Caco-2 (cell line): ENCODE measurements at regions not wholly inside any gene's neighbourhood (a gene's known extent, or its start where the extent isn't known, plus 50 kb on each side); places are given as distances from the start of the nearest gene placed in this dataset.

Experiments
- BruUV-seq: library from RNA; stranded (reverse); fragments of 400-500 nt; replicated peaks from 2 replicates; lab custom pipeline; 2021; lab: Mats Ljungman, UMichigan
- CTCF ChIA-PET: fragments of 300-600 bp; sonication (Branson Sonifier 250); formaldehyde crosslinking; loops from one replicate; lab custom pipeline; 2022; ENCODE audit warnings: antibody characterized with exemption; lab: Charles Lee
- POLR2A ChIA-PET: fragments of 300-600 bp; sonication (Branson Sonifier 250); formaldehyde crosslinking; loops from one replicate; lab custom pipeline; 2022; ENCODE audit warnings: antibody characterized with exemption; lab: Charles Lee
- DNase-seq, 2 experiments: peaks; one replicate each; pipeline versions ENCODE4 v3.0.0 to v3.0.0-alpha.2; 2020 to 2022
- H3K27me3 ChIP-seq: replicated peaks from 2 replicates; pipeline ENCODE4 v1.6.0; 2011; ENCODE audit warnings: low read length; ENCODE audit not compliant: control insufficient read depth, insufficient read depth
- H3K36me3 ChIP-seq: 2 replicates; pipeline ENCODE4 v1.5.1; 2011; ENCODE audit warnings: low read length; ENCODE audit not compliant: control insufficient read depth, insufficient read depth
- H3K4me1 ChIP-seq: fragments of 250-450 bp; sonication (Bioruptor Pico); 2 replicates; pipeline ENCODE4 v1.5.1; 2020; ENCODE audit warnings: mild to moderate bottlenecking
- H3K4me3 ChIP-seq: 2 replicates; pipeline ENCODE4 v1.5.1; 2011; ENCODE audit warnings: low read depth, mild to moderate bottlenecking, control low read depth, low read length
- H3K9me3 ChIP-seq: fragments of 250-450 bp; sonication (Bioruptor Pico); 2 replicates; pipeline ENCODE4 v1.5.1; 2020; ENCODE audit warnings: mild to moderate bottlenecking, moderate library complexity
- H3K27ac Mint-ChIP-seq: one replicate; pipeline ENCODE4 v1.8.0; 2022; ENCODE audit warnings: mixed read lengths; ENCODE audit not compliant: unreplicated experiment
- H3K27me3 Mint-ChIP-seq: one replicate; pipeline ENCODE4 v1.8.0; 2022; ENCODE audit warnings: mixed read lengths; ENCODE audit not compliant: insufficient read depth, unreplicated experiment
- H3K36me3 Mint-ChIP-seq: one replicate; pipeline ENCODE4 v1.8.0; 2022; ENCODE audit warnings: mild to moderate bottlenecking, mixed read lengths; ENCODE audit not compliant: insufficient read depth, unreplicated experiment
- H3K4me1 Mint-ChIP-seq: one replicate; pipeline ENCODE4 v1.8.0; 2022; ENCODE audit warnings: low read depth, mixed read lengths; ENCODE audit not compliant: unreplicated experiment
- H3K4me3 Mint-ChIP-seq: one replicate; pipeline ENCODE4 v1.8.0; 2022; ENCODE audit warnings: mild to moderate bottlenecking, moderate library complexity, mixed read lengths; ENCODE audit not compliant: unreplicated experiment
- H3K9me3 Mint-ChIP-seq: one replicate; pipeline ENCODE4 v1.8.0; 2022; ENCODE audit warnings: mixed read lengths; ENCODE audit not compliant: unreplicated experiment
- intact Hi-C: fragments of 100-400 bp; cut with micrococcal nuclease; formaldehyde crosslinking; loops from one replicate; pipeline ENCODE4 v1.10.0; 2022; ENCODE audit not compliant: unreplicated experiment
- TF ChIP-seq, protein P1 (sequence below), 2 experiments: fragments of 200-600 bp in 1 of 2; IDR thresholded peaks; 1 replicate in 1 of 2; 2 replicates in 1 of 2; pipeline versions ENCODE4 v1.5.1 to v1.8.0; 2011 to 2022; ENCODE audit warnings: antibody characterized with exemption in 1 of 2, control low read depth in 1 of 2, inconsistent platforms in 1 of 2, low read depth in 1 of 2, low read length in 1 of 2, mild to moderate bottlenecking in 1 of 2, moderate library complexity in 1 of 2; ENCODE audit not compliant: insufficient read depth in 1 of 2, severe bottlenecking in 1 of 2, unreplicated experiment in 1 of 2

DNA sequence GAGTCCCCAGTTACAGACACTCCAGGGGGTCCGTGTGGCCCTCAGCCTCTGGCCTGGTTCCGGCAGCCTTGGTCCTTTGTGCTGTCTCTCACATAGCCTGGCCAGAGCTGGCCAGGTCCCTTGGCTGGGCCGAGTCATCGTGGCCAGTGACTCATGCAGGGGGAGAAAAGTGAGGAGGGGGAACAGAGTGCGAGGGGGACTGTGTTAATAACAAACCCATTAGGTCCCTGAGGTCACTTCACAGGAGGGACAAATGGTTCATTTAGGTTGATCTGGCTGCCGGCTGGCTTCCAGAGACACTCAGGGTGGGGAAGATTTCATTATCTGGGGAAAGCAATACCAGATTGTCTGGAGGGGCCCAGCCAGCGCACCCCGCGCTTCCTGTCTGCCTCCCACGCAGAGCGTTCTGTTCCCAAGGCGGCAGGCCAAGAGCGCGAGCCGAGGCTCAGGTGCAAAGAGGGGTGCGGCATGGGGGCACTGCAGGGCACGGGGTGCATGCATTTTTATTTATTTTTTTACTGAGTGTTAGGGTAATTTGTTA is 223.1 kb downstream of the SEC14L1 start:
- H3K4me1 ChIP-seq, result 0 out of 2 replicates have a peak, but pooled peaks cover 5% of the 10 kb centered on the region
- ChIA-PET POLR2A (no interaction called here), CTCF (no interaction called here)
- Mint-ChIP-seq H3K27ac (peak overlapping the region; percentile 45), H3K4me1 (peaks cover 32% of the 10 kb centered on the region), H3K9me3 (no peaks in the 10 kb centered on the region), H3K27me3 (no peaks in the 10 kb centered on the region), H3K4me3 (no peak overlapping the region), H3K36me3 (peaks cover 50% of the 10 kb centered on the region)
- no TSS peak for BruUV-seq
- intact Hi-C loops, result no loop called here
- TF ChIP-seq, protein P1, sequence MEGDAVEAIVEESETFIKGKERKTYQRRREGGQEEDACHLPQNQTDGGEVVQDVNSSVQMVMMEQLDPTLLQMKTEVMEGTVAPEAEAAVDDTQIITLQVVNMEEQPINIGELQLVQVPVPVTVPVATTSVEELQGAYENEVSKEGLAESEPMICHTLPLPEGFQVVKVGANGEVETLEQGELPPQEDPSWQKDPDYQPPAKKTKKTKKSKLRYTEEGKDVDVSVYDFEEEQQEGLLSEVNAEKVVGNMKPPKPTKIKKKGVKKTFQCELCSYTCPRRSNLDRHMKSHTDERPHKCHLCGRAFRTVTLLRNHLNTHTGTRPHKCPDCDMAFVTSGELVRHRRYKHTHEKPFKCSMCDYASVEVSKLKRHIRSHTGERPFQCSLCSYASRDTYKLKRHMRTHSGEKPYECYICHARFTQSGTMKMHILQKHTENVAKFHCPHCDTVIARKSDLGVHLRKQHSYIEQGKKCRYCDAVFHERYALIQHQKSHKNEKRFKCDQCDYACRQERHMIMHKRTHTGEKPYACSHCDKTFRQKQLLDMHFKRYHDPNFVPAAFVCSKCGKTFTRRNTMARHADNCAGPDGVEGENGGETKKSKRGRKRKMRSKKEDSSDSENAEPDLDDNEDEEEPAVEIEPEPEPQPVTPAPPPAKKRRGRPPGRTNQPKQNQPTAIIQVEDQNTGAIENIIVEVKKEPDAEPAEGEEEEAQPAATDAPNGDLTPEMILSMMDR (IDR thresholded peaks at IDR 0.05; ENCODE audit: insufficient read depth in 1 of 2, low read depth in 1 of 2, low read length in 1 of 2, severe bottlenecking in 1 of 2, unreplicated experiment in 1 of 2), result no peak
- DNase-seq, result no peak
- H3K27me3 ChIP-seq, result no peaks in the 10 kb centered on the region
- no peak overlapping the region for H3K4me3 ChIP-seq
- H3K36me3 ChIP-seq, result peaks cover 2% of the 10 kb centered on the region
- H3K9me3 ChIP-seq, result no peaks in the 10 kb centered on the region

DNA sequence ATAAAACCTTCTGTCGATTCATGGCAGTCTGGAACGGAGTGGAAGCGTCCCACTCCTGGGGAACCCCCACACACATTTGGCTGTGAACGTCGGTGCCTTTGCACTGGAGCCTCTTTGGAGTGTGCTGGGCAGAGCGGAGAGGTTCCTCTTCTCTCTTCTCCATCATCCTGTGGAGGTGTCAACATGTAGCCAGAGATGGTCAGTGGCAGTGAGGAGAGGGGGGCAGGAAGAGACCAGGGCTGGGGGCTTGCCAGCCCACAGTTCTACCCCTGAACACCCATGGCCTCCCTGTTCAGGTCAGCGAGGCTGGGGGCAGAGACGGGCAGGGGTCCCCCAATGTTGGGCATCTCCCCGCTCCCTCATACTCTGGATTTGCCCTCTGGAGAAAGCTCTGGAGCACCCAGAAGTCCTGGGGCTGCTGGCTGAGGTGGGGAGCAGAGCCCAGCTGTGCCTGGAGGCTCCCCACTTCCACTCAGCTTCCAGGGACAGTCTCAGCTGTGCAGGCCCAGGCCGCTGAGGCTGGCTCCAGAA is 223.7 kb downstream of the SEC14L1 start:
- H3K27ac Mint-ChIP-seq, result peak overlapping the region; percentile 45
- peaks cover 44% of the 10 kb centered on the region for H3K36me3 Mint-ChIP-seq
- ChIA-PET CTCF (no interaction called here), POLR2A (no interaction called here)
- no peaks in the 10 kb centered on the region for H3K27me3 ChIP-seq
- peaks cover 2% of the 10 kb centered on the region for H3K36me3 ChIP-seq
- TF ChIP-seq, protein P1 (IDR thresholded peaks at IDR 0.05; ENCODE audit: insufficient read depth in 1 of 2, low read depth in 1 of 2, low read length in 1 of 2, severe bottlenecking in 1 of 2, unreplicated experiment in 1 of 2), result no peak
- BruUV-seq, result no TSS peak
- H3K9me3 ChIP-seq, result no peaks in the 10 kb centered on the region
- H3K27me3 Mint-ChIP-seq, result no peaks in the 10 kb centered on the region
- H3K4me3 Mint-ChIP-seq, result no peak overlapping the region
- no peaks in the 10 kb centered on the region for H3K9me3 Mint-ChIP-seq
- H3K4me1 ChIP-seq, result 0 out of 2 replicates have a peak, but pooled peaks cover 5% of the 10 kb centered on the region
- H3K4me3 ChIP-seq, result no peak overlapping the region
- intact Hi-C loops, result no loop called here
- peaks cover 32% of the 10 kb centered on the region for H3K4me1 Mint-ChIP-seq
- DNase-seq, result no peak

DNA sequence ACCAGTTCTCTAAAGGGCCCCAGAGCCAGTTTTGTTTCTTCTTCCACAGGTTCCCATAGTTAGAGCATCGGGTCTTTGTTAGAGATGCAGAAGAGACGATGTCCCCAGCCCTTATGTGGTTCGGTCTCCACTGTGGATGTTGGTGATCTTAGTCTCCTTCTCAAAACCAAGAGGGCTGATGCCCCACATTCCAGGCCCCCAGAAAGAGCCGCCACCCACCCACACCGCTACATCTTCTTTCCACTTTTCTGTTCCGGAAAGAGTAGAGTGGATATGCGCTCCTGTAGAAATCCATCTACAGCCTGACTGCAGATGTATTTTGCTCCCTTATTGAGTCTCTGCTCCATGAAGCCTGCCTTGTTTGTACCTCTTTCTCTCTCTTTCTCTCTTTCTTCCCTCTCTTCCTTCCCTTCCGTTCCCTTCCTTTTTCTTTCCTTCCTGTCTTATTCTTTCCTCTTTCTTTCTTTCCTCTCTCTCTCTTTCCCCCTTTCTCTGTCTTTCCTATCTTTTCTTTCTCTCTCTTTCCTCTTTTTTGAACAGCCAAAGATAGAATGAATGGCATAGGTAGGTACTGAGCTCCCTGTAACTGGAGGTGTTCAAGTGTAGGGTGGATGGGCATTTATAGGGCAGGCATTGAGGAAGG is 224.3 kb downstream of the SEC14L1 start:
- H3K4me3 Mint-ChIP-seq, result no peak overlapping the region
- no peak overlapping the region for H3K27ac Mint-ChIP-seq
- TF ChIP-seq, protein P1 (IDR thresholded peaks at IDR 0.05; ENCODE audit: insufficient read depth in 1 of 2, low read depth in 1 of 2, low read length in 1 of 2, severe bottlenecking in 1 of 2, unreplicated experiment in 1 of 2), result no peak
- no peak for DNase-seq
- ChIA-PET CTCF (no interaction called here), POLR2A (no interaction called here)
- H3K4me1 ChIP-seq, result 0 out of 2 replicates have a peak, but pooled peaks cover 5% of the 10 kb centered on the region
- H3K4me1 Mint-ChIP-seq, result peaks cover 32% of the 10 kb centered on the region
- peaks cover 38% of the 10 kb centered on the region for H3K36me3 Mint-ChIP-seq
- H3K36me3 ChIP-seq, result peaks cover 2% of the 10 kb centered on the region
- H3K27me3 Mint-ChIP-seq, result no peaks in the 10 kb centered on the region
- intact Hi-C loops, result no loop called here
- H3K4me3 ChIP-seq, result no peak overlapping the region
- H3K9me3 ChIP-seq, result no peaks in the 10 kb centered on the region
- H3K27me3 ChIP-seq, result no peaks in the 10 kb centered on the region
- H3K9me3 Mint-ChIP-seq, result no peaks in the 10 kb centered on the region
- no TSS peak for BruUV-seq
